Kidney (tissue), 13 donors: ENCODE measurements at regions not wholly inside any gene's neighbourhood (a gene's known extent, or its start where the extent isn't known, plus 50 kb on each side); places are given as distances from the start of the nearest gene placed in this dataset.
A peak's percentile ranks its signal among the peaks of the same experiment; 100 is the strongest.

Experiments
- DNase-seq, 5 donors: peaks; one replicate each; pipeline ENCODE4 v3.0.0-alpha.2; 2013 to 2020
- FAIRE-seq: peaks from 2 replicates; lab custom pipeline; 2012; peaks lifted over from hg19 to GRCh38; lab: Jason Lieb, UNC
- H3K27ac ChIP-seq, 2 donors: one replicate each; pipeline ENCODE4 v1.7.0; 2013; ENCODE audit warnings: low read depth in 2 of 2, low read length in 2 of 2, inconsistent platforms in 1 of 2
- H3K27me3 ChIP-seq: one replicate; pipeline ENCODE4 v1.7.1; 2013; ENCODE audit warnings: low read length, inconsistent platforms; ENCODE audit not compliant: control insufficient read depth, insufficient read depth
- H3K36me3 ChIP-seq, 3 donors: one replicate each; pipeline versions ENCODE4 v1.7.0 to v1.7.1; 2013; ENCODE audit warnings: low read length in 3 of 3, control low read depth in 1 of 3, inconsistent platforms in 1 of 3; ENCODE audit not compliant: insufficient read depth in 3 of 3, control insufficient read depth in 2 of 3
- H3K4me1 ChIP-seq, 3 donors: one replicate each; pipeline versions ENCODE4 v1.7.0 to v1.7.1; 2013; ENCODE audit warnings: low read length in 3 of 3, inconsistent platforms in 1 of 3, low read depth in 1 of 3; ENCODE audit not compliant: control insufficient read depth in 2 of 3, insufficient read depth in 2 of 3
- H3K4me3 ChIP-seq, 3 donors: one replicate each; pipeline versions ENCODE4 v1.7.0 to v1.8.1; 2013; ENCODE audit warnings: low read length in 3 of 3, control low read depth in 1 of 3, inconsistent platforms in 1 of 3
- H3K9ac ChIP-seq, 3 donors: one replicate each; pipeline versions ENCODE4 v1.7.0 to v1.7.1; 2013; ENCODE audit warnings: low read length in 3 of 3, control low read depth in 1 of 3, inconsistent platforms in 1 of 3
- H3K9me3 ChIP-seq, 3 donors: one replicate each; pipeline versions ENCODE4 v1.7.0 to v1.7.1; 2013; ENCODE audit warnings: low read length in 3 of 3, control low read depth in 1 of 3, inconsistent platforms in 1 of 3; ENCODE audit not compliant: control insufficient read depth in 2 of 3, insufficient read depth in 1 of 3
- CTCF ChIP-seq: IDR thresholded peaks from 3 replicates; pipeline ENCODE4 v1.5.1; 2012; ENCODE audit warnings: mild to moderate bottlenecking, moderate library complexity, borderline replicate concordance; ENCODE audit not compliant: insufficient read depth; ENCODE audit errors: extremely low read depth
- intact Hi-C: fragments of 100-400 bp; cut with DNase I; formaldehyde crosslinking; loops from one replicate; pipeline ENCODE4 v1.11.1; 2022
- donor health status: control.
- donor health status: control.
- donor health status: control.
- donor health status: control.
- donor health status: control.
- donor health status: DM: yes; HTN: yes; CAD: no.
- donor health status: Normal renal cell carcinoma (clear cell type).

GRCh38 chr9:134558124-134558905, 83.3 kb upstream of the COL5A1 start:
- intact Hi-C loops: no loop called here
- TF ChIP-seq CTCF: no peak
- no peaks in the 10 kb centered on the region for H3K36me3 ChIP-seq
- H3K4me3 ChIP-seq: no peak overlapping the region
- no peak overlapping the region for H3K27ac ChIP-seq
- H3K4me1 ChIP-seq: no peaks in the 10 kb centered on the region
- FAIRE-seq (no peak), DNase-seq (peak in 3 of 5 donors; percentile 4 to 50 (median 24))
- no peak overlapping the region for H3K9ac ChIP-seq
- peaks cover 0 to 1% (median 0%) of the 10 kb centered on the region in 3 donors for H3K9me3 ChIP-seq
- H3K27me3 ChIP-seq: no peaks in the 10 kb centered on the region

GRCh38 chr9:134559013-134559412, 82.6 kb upstream of the COL5A1 start:
- FAIRE-seq: no peak
- no peaks in the 10 kb centered on the region for H3K4me1 ChIP-seq
- H3K36me3 ChIP-seq: no peaks in the 10 kb centered on the region
- peaks cover 0 to 4% (median 0%) of the 10 kb centered on the region in 3 donors for H3K9me3 ChIP-seq
- no peak overlapping the region for H3K4me3 ChIP-seq
- H3K27me3 ChIP-seq: no peaks in the 10 kb centered on the region
- intact Hi-C loops: no loop called here
- no peak overlapping the region for H3K9ac ChIP-seq
- no peak for TF ChIP-seq CTCF
- peak in 2 of 5 donors; percentile 4 to 21 for DNase-seq
- H3K27ac ChIP-seq: no peak overlapping the region

- no peaks in the 10 kb centered on the region for H3K36me3 ChIP-seq
- H3K4me3 ChIP-seq: no peak overlapping the region
- no peak overlapping the region for H3K9ac ChIP-seq
- no peak for FAIRE-seq
- peak in 2 of 5 donors; percentile 1 to 35 for DNase-seq
- peaks cover 0 to 4% (median 0%) of the 10 kb centered on the region in 3 donors for H3K9me3 ChIP-seq
- intact Hi-C loops: no loop called here
- TF ChIP-seq CTCF: no peak
- H3K27ac ChIP-seq: no peak overlapping the region
- H3K4me1 ChIP-seq: no peaks in the 10 kb centered on the region
- no peaks in the 10 kb centered on the region for H3K27me3 ChIP-seq
Measured at GRCh38 chr9:134560206-134560605, 81.4 kb upstream of the COL5A1 start.
